ENCODE measurements at regions not wholly inside any gene's neighbourhood (a gene's known extent, or its start where the extent isn't known, plus 50 kb on each side); places are given as distances from the start of the nearest gene placed in this dataset.

- dilution Hi-C loops (cut with MboI; ENCODE audit: extremely low pct_ligation_motif_present, low sequenced_read_pairs) (no loop called here), intact Hi-C loops (cut with micrococcal nuclease) (no loop called here)
- no peaks in the 10 kb centered on the region for H3K27me3 ChIP-seq (ENCODE audit: control insufficient read depth in 2 of 2, insufficient read depth in 2 of 2, low read length in 2 of 2)
- POLR2A ChIA-PET: no interaction called here
- H4K20me1 ChIP-seq (replicated peaks; ENCODE audit: control insufficient read depth, extremely low read depth, insufficient read depth, low read length): no peaks in the 10 kb centered on the region
- H3K9ac ChIP-seq (replicated peaks; ENCODE audit: extremely low read depth, insufficient read depth, low read length): no peak overlapping the region
- H3K4me2 ChIP-seq (ENCODE audit: insufficient read depth, low read length): no peak overlapping the region
- H2AFZ ChIP-seq (ENCODE audit: low read depth, low read length): no peak overlapping the region
- no peak overlapping the region for H3K27ac ChIP-seq (ENCODE audit: insufficient read depth, low read depth, low read length)
- DNase-seq (ENCODE audit: low read depth, low spot score) (no peak), FAIRE-seq (no peak)
- H3K79me2 ChIP-seq (ENCODE audit: control insufficient read depth, insufficient read depth, low read length): no peaks in the 10 kb centered on the region
- H3K4me1 ChIP-seq (ENCODE audit: control insufficient read depth, extremely low read depth, insufficient read depth, low read length): no peaks in the 10 kb centered on the region
- BruUV-seq (replicated peaks): no TSS peak
- no peaks in the 10 kb centered on the region for H3K36me3 ChIP-seq (ENCODE audit: control insufficient read depth in 2 of 2, extremely low read depth in 1 of 2, insufficient read depth in 2 of 2, low read length in 2 of 2)
- H3K4me3 ChIP-seq (replicated peaks in 1 of 3; ENCODE audit: insufficient read depth in 1 of 3, low read depth in 1 of 3, low read length in 3 of 3): no peak overlapping the region
- no peaks in the 10 kb centered on the region for H3K9me3 ChIP-seq (replicated peaks; ENCODE audit: control insufficient read depth, insufficient read depth, low read length)
- H3K9me1 ChIP-seq (replicated peaks; ENCODE audit: control insufficient read depth, extremely low read depth, insufficient read depth, low read length): no peaks in the 10 kb centered on the region
- no peak for TF ChIP-seq JUN (IDR thresholded peaks at IDR 0.05; ENCODE audit: borderline replicate concordance, insufficient read depth, insufficient read length, low read depth)
- no peak for TF ChIP-seq GATA2 (IDR thresholded peaks at IDR 0.05; ENCODE audit: insufficient read depth, insufficient read length, low read depth, low read length)
- no peak for TF ChIP-seq MYC (IDR thresholded peaks at IDR 0.05; ENCODE audit: low read depth, low read length)
- no peak for TF ChIP-seq POLR2AphosphoS5 (IDR thresholded peaks at IDR 0.05; ENCODE audit: insufficient read depth, low read depth, low read length)
- no peak for TF ChIP-seq MAX (IDR thresholded peaks at IDR 0.05; ENCODE audit: insufficient read depth, insufficient read length)
- CTCF ChIA-PET: no interaction called here
These were observed 201.5 kb upstream of the CPHXL start for GRCh38 chr16:75927810-75928209.

- Histone ChIP-seq H3K79me2 (ENCODE audit: control insufficient read depth, insufficient read depth, low read length) (no peaks in the 10 kb centered on the region), H3K27me3 (ENCODE audit: control insufficient read depth in 2 of 2, insufficient read depth in 2 of 2, low read length in 2 of 2) (no peaks in the 10 kb centered on the region), H3K36me3 (ENCODE audit: control insufficient read depth in 2 of 2, extremely low read depth in 1 of 2, insufficient read depth in 2 of 2, low read length in 2 of 2) (no peaks in the 10 kb centered on the region), H3K4me3 (replicated peaks in 1 of 3; ENCODE audit: insufficient read depth in 1 of 3, low read depth in 1 of 3, low read length in 3 of 3) (no peak overlapping the region), H3K4me1 (ENCODE audit: control insufficient read depth, extremely low read depth, insufficient read depth, low read length) (no peaks in the 10 kb centered on the region), H3K9ac (replicated peaks; ENCODE audit: extremely low read depth, insufficient read depth, low read length) (no peak overlapping the region), H3K9me3 (replicated peaks; ENCODE audit: control insufficient read depth, insufficient read depth, low read length) (no peaks in the 10 kb centered on the region), H3K27ac (ENCODE audit: insufficient read depth, low read depth, low read length) (no peak overlapping the region), H4K20me1 (replicated peaks; ENCODE audit: control insufficient read depth, extremely low read depth, insufficient read depth, low read length) (no peaks in the 10 kb centered on the region), H3K4me2 (ENCODE audit: insufficient read depth, low read length) (no peak overlapping the region), H2AFZ (ENCODE audit: low read depth, low read length) (no peak overlapping the region), H3K9me1 (replicated peaks; ENCODE audit: control insufficient read depth, extremely low read depth, insufficient read depth, low read length) (no peaks in the 10 kb centered on the region)
- dilution Hi-C loops (cut with MboI; ENCODE audit: extremely low pct_ligation_motif_present, low sequenced_read_pairs): no loop called here
- TF ChIP-seq MYC (IDR thresholded peaks at IDR 0.05; ENCODE audit: low read depth, low read length) (no peak), FOS (IDR thresholded peaks at IDR 0.05; ENCODE audit: borderline replicate concordance, insufficient read depth, low read length) (no peak), POLR2AphosphoS5 (IDR thresholded peaks at IDR 0.05; ENCODE audit: insufficient read depth, low read depth, low read length) (no peak), POLR2A (IDR thresholded peaks at IDR 0.05; ENCODE audit: low read depth, low read length) (no peak), JUN (IDR thresholded peaks at IDR 0.05; ENCODE audit: borderline replicate concordance, insufficient read depth, insufficient read length, low read depth) (no peak), MAX (IDR thresholded peaks at IDR 0.05; ENCODE audit: insufficient read depth, insufficient read length) (no peak), GATA2 (IDR thresholded peaks at IDR 0.05; ENCODE audit: insufficient read depth, insufficient read length, low read depth, low read length) (no peak), EZH2 (IDR thresholded peaks at IDR 0.05; ENCODE audit: borderline replicate concordance, low read depth, low read length, severe bottlenecking) (no peak), CTCF (IDR thresholded peaks at IDR 0.05; ENCODE audit: extremely low read depth in 1 of 2, insufficient read depth in 1 of 2, low read depth in 1 of 2, low read length in 2 of 2) (no peak)
- DNase-seq (ENCODE audit: low read depth, low spot score) (no peak), FAIRE-seq (no peak)
- intact Hi-C loops (cut with micrococcal nuclease): no loop called here
- ChIA-PET CTCF (no interaction called here), POLR2A (no interaction called here)
- BruUV-seq (replicated peaks): no TSS peak
These were observed 202.0 kb upstream of the CPHXL start for GRCh38 chr16:75928295-75928694.

Data from endothelial cell of umbilical vein (primary cell).